HepG2 (cell line): ENCODE measurements at regions not wholly inside any gene's neighbourhood (a gene's known extent, or its start where the extent isn't known, plus 50 kb on each side); places are given as distances from the start of the nearest gene placed in this dataset.

Experiments
- FOSL1 ChIP-seq: sonication (generic); formaldehyde crosslinking; IDR thresholded peaks from 2 replicates; pipeline ENCODE4 v1.9.0; 2021; ENCODE audit warnings: missing genetic modification reagents, borderline replicate concordance
- FOXC1 ChIP-seq: sonication (generic); formaldehyde crosslinking; IDR thresholded peaks from 2 replicates; pipeline ENCODE4 v1.8.0; 2022; ENCODE audit warnings: mild to moderate bottlenecking, missing genetic modification reagents, borderline replicate concordance
- FOXP1 ChIP-seq, 2 experiments: fragments of 450-650 bp in 1 of 2; IDR thresholded peaks; 2 replicates each; pipeline ENCODE4 v1.6.1; 2017 to 2018; ENCODE audit warnings: antibody characterized with exemption in 1 of 2
- MXI1 ChIP-seq: IDR thresholded peaks from 3 replicates; pipeline ENCODE4 v1.6.1; 2012; ENCODE audit warnings: low read depth, low read length, inconsistent platforms, borderline replicate concordance
- NFE2L2 ChIP-seq: fragments of 150-350 bp; IDR thresholded peaks from 2 replicates; pipeline ENCODE4 v1.6.1; 2014; ENCODE audit warnings: low read length
- PHF5A ChIP-seq: IDR thresholded peaks from one replicate; pipeline ENCODE4 v1.6.1; 2018; ENCODE audit warnings: low read depth, missing genetic modification reagents; ENCODE audit not compliant: unreplicated experiment
- PLRG1 ChIP-seq: fragments of 450-650 bp; conservative IDR thresholded peaks from 2 replicates; pipeline ENCODE4 v1.6.1; 2016
- SATB2 ChIP-seq: sonication (generic); formaldehyde crosslinking; IDR thresholded peaks from 2 replicates; pipeline ENCODE4 v1.5.0; 2020; ENCODE audit warnings: missing genetic modification reagents
- SOX13 ChIP-seq, 3 experiments: fragments of 450-650 bp in 1 of 3; sonication (generic) in 1 of 3; formaldehyde crosslinking in 1 of 3; IDR thresholded peaks in 2 of 3; conservative IDR thresholded peaks in 1 of 3; 2 replicates each; pipeline versions ENCODE4 v1.5.0 to v1.6.1; 2016 to 2020; ENCODE audit warnings: antibody characterized with exemption in 1 of 3, mild to moderate bottlenecking in 1 of 3, missing compliant biosample characterization in 1 of 3, missing genetic modification reagents in 1 of 3, moderate library complexity in 1 of 3
- ZBTB26 ChIP-seq: IDR thresholded peaks from 2 replicates; pipeline ENCODE4 v1.6.1; 2016; ENCODE audit warnings: missing compliant biosample characterization, missing genetic modification reagents, borderline replicate concordance
- ZNF136 ChIP-seq: sonication (generic); formaldehyde crosslinking; IDR thresholded peaks from 2 replicates; pipeline ENCODE4 v1.8.1; 2022; ENCODE audit warnings: low read depth, mild to moderate bottlenecking, moderate library complexity, missing genetic modification reagents
- ZNF24 ChIP-seq: fragments of 450-650 bp; IDR thresholded peaks from 2 replicates; pipeline ENCODE4 v1.6.1; 2017; ENCODE audit warnings: antibody characterized with exemption, mild to moderate bottlenecking
- ZNF276 ChIP-seq: sonication (generic); formaldehyde crosslinking; IDR thresholded peaks from 2 replicates; pipeline ENCODE4 v1.4.0; 2020; ENCODE audit warnings: mild to moderate bottlenecking, low read depth, missing genetic modification reagents
- ZNF557 ChIP-seq: sonication (generic); formaldehyde crosslinking; IDR thresholded peaks from 2 replicates; pipeline ENCODE4 v1.4.0; 2020; ENCODE audit warnings: missing genetic modification reagents
- ZNF567 ChIP-seq: sonication (generic); formaldehyde crosslinking; IDR thresholded peaks from 2 replicates; pipeline ENCODE4 v1.8.1; 2023; ENCODE audit warnings: mild to moderate bottlenecking, missing genetic modification reagents, borderline replicate concordance
- ZNF598 ChIP-seq: sonication (generic); formaldehyde crosslinking; IDR thresholded peaks from 2 replicates; pipeline ENCODE4 v1.5.1; 2020; ENCODE audit warnings: mild to moderate bottlenecking, missing genetic modification reagents, borderline replicate concordance
- ZNF691 ChIP-seq: sonication (generic); formaldehyde crosslinking; IDR thresholded peaks from 2 replicates; pipeline ENCODE4 v1.4.0; 2020; ENCODE audit warnings: missing genetic modification reagents, low read depth, mild to moderate bottlenecking, borderline replicate concordance
- TF ChIP-seq, protein P1 (sequence below): sonication (generic); formaldehyde crosslinking; IDR thresholded peaks from 2 replicates; pipeline ENCODE4 v1.8.0; 2022; ENCODE audit warnings: missing genetic modification reagents, mild to moderate bottlenecking, borderline replicate concordance
- TF ChIP-seq, protein P2 (sequence below): sonication (generic); formaldehyde crosslinking; IDR thresholded peaks from 2 replicates; pipeline ENCODE4 v1.4.0; 2020; ENCODE audit warnings: missing genetic modification reagents

GRCh38 chr4:14018191-14018853, 390.8 kb upstream of the BOD1L1 start (continued):
- no peak for TF ChIP-seq ZNF276 (CRISPR knock-in tag)
- no peak for TF ChIP-seq ZNF136 (CRISPR knock-in tag)
- TF ChIP-seq ZNF567 (CRISPR knock-in tag): no peak
- no peak; the same call in 1 of the 2 replicates for TF ChIP-seq FOSL1 (CRISPR knock-in tag)
- TF ChIP-seq SATB2 (CRISPR knock-in tag): no peak
- TF ChIP-seq ZNF691 (CRISPR knock-in tag): no peak
- no peak for TF ChIP-seq PLRG1
- TF ChIP-seq, protein P1, sequence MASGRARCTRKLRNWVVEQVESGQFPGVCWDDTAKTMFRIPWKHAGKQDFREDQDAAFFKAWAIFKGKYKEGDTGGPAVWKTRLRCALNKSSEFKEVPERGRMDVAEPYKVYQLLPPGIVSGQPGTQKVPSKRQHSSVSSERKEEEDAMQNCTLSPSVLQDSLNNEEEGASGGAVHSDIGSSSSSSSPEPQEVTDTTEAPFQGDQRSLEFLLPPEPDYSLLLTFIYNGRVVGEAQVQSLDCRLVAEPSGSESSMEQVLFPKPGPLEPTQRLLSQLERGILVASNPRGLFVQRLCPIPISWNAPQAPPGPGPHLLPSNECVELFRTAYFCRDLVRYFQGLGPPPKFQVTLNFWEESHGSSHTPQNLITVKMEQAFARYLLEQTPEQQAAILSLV (CRISPR knock-in tag): no peak
- no peak for TF ChIP-seq FOXC1 (CRISPR knock-in tag)
- TF ChIP-seq PHF5A (CRISPR knock-in tag): no peak
- TF ChIP-seq ZBTB26 (CRISPR knock-in tag): peak; percentile 98
- TF ChIP-seq ZNF598 (CRISPR knock-in tag): no peak
- no peak for TF ChIP-seq NFE2L2
- TF ChIP-seq ZNF24: no peak
- peak; percentile 32; the same call in 1 of the 3 replicates for TF ChIP-seq MXI1
- no peak for TF ChIP-seq FOXP1 (IDR thresholded peaks at IDR 0.05)
- peak; percentile 87 for TF ChIP-seq FOXP1 (CRISPR knock-in tag; IDR thresholded peaks at IDR 0.05)
- no peak for TF ChIP-seq ZNF557
- TF ChIP-seq SOX13 (IDR thresholded peaks at IDR 0.05): no peak
- TF ChIP-seq SOX13 (CRISPR knock-in tag; conservative IDR thresholded peaks at IDR 0.05 in 1 of 2, IDR thresholded peaks at IDR 0.05 in 1 of 2): peak in 1 of 2 experiments; percentile 69; a peak in 2 of 4 replicates
- TF ChIP-seq, protein P2, sequence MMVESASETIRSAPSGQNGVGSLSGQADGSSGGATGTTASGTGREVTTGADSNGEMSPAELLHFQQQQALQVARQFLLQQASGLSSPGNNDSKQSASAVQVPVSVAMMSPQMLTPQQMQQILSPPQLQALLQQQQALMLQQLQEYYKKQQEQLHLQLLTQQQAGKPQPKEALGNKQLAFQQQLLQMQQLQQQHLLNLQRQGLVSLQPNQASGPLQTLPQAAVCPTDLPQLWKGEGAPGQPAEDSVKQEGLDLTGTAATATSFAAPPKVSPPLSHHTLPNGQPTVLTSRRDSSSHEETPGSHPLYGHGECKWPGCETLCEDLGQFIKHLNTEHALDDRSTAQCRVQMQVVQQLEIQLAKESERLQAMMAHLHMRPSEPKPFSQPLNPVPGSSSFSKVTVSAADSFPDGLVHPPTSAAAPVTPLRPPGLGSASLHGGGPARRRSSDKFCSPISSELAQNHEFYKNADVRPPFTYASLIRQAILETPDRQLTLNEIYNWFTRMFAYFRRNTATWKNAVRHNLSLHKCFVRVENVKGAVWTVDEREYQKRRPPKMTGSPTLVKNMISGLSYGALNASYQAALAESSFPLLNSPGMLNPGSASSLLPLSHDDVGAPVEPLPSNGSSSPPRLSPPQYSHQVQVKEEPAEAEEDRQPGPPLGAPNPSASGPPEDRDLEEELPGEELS (CRISPR knock-in tag): peak; percentile 67
